ENCODE measurements at regions not wholly inside any gene's neighbourhood (a gene's known extent, or its start where the extent isn't known, plus 50 kb on each side); places are given as distances from the start of the nearest gene placed in this dataset.
A peak's percentile ranks its signal among the peaks of the same experiment; 100 is the strongest.

DNA sequence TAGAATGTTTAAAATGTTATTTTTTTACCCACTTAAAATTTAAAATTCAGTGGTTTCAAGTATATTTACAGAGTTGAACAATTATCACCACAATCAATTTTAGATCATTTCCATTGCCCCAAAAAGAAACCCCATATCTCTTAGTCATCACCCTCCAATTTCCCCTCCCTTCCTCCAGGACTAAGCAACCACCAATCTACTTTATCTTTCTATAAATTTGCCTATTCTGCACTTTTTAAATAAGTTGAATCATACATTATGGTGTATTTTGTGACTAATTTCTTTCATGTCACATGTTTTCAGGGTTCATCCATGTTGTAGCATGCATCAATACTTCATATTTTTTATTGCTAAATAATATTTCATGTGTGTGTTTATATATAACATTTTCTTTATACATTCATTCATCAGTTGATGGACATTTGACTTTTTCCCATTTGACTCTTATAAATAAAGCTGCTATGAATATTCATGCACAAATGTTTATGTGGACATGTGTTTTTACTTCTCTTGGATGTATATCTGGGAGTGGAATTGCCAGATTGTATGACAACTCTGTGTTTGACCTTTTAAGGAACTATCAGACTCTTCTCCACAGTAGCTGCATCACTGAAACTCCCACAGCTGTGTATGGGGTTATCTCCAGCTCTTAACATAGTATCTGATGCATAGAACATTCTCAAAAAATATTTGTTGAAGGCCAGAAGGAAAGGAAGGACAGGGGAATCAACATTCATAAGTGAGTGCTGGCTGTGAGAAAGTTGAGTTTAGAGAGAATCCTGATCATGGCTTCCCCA lies 107.8 kb upstream of the OXGR1 start:
- no peaks in the 10 kb centered on the region for H3K27me3 ChIP-seq
- TF ChIP-seq CTCF (IDR thresholded peaks at IDR 0.05) (no peak), EP300 (IDR thresholded peaks at IDR 0.05) (no peak), POLR2AphosphoS5 (IDR thresholded peaks at IDR 0.05) (no peak), POLR2A (IDR thresholded peaks at IDR 0.05; ENCODE audit: low read depth) (no peak)
- DNase-seq (ENCODE audit: extremely low spot score): no peak
- no peak overlapping the region for H3K4me3 ChIP-seq
- no peaks in the 10 kb centered on the region for H3K36me3 ChIP-seq
- no peaks in the 10 kb centered on the region for H3K9me3 ChIP-seq
- no peak overlapping the region for H3K27ac ChIP-seq (replicated peaks in 1 of 4)
- intact Hi-C loops (cut with DNase I): no loop called here
- H3K4me1 ChIP-seq: no peaks in the 10 kb centered on the region

DNA sequence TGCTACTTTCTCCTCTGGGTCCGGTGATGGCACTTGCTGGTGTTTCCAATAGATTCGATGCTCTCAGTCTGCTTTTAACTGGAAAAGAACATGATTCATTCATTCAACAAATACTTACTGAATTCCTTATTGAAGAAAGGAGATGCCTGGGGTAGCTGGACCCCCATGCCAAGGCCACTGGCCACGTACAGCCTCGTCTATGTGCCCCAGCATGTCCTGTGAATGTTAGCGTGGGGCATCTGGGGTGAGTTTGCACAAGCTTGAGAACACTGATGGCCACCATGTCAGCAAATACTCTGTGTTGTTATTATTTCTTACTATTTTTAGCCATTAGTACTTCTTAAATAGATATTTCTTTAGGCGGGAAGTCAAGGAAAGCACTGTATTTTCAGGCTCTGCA lies 112.0 kb upstream of the OXGR1 start:
- H3K36me3 ChIP-seq: no peaks in the 10 kb centered on the region
- intact Hi-C loops (cut with DNase I): no loop called here
- H3K27me3 ChIP-seq: no peaks in the 10 kb centered on the region
- H3K9me3 ChIP-seq: no peaks in the 10 kb centered on the region
- peaks cover 11 to 34% (median 32%) of the 10 kb centered on the region in 4 donors for H3K4me1 ChIP-seq
- no peak for TF ChIP-seq POLR2AphosphoS5 (IDR thresholded peaks at IDR 0.05)
- TF ChIP-seq POLR2A (IDR thresholded peaks at IDR 0.05; ENCODE audit: low read depth): no peak
- TF ChIP-seq EP300 (IDR thresholded peaks at IDR 0.05): no peak
- peak; percentile 86 for DNase-seq (ENCODE audit: extremely low spot score)
- WGBS: 88% methylated on average over 6 of the region's 6 CpGs
- H3K27ac ChIP-seq (replicated peaks in 1 of 4): no peak overlapping the region
- no peak overlapping the region for H3K4me3 ChIP-seq

DNA sequence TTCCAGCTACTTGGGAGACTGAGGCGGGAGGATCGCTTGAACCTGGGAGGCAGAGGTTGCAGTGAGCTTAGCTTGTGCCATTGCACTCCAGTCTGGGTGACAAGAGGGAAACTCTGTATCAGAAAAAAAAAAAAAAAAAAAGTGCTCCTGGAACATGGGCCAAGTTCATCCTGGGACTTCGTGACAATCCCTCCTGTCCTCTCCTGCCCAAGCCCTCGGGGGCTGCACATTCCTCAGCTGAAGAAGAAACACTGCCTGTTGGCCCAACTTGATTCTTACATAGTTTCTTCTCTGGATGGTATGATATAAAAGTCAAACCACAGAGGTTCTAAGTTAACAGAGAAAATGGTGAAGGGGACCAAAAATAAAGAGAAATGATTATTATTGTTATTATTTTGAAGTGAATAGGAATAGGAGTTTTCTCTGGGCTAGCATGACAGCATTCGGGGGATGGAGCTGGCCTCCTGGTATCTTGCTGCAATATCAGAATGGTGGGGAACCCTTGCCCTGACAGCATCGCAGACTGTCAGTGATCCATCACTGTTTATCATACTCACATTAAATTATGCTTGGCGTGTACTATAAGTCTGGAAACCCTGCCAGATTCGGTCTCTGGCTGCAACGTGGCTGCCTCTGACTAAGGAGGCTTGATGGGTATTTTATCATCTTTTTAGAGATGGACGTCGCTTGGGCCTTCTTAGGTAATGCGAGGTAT lies 113.7 kb upstream of the OXGR1 start:
- intact Hi-C loops (cut with DNase I): loop anchor here (2.0 kb wide), 1 partner anchor 237 kb away; no protein-coding TSS in a partner anchor
- Histone ChIP-seq H3K4me3 (no peak overlapping the region), H3K27ac (replicated peaks in 1 of 4) (peak overlapping the region in 2 of 4 donors; percentile 87 to 91), H3K27me3 (no peaks in the 10 kb centered on the region), H3K4me1 (peaks cover 11 to 51% (median 49%) of the 10 kb centered on the region in 4 donors), H3K36me3 (no peaks in the 10 kb centered on the region), H3K9me3 (no peaks in the 10 kb centered on the region)
- WGBS: 61% methylated on average over 12 of the region's 12 CpGs
- peak; percentile 70 for DNase-seq (ENCODE audit: extremely low spot score)
- TF ChIP-seq POLR2A (IDR thresholded peaks at IDR 0.05; ENCODE audit: low read depth) (no peak), CTCF (IDR thresholded peaks at IDR 0.05) (no peak), EP300 (IDR thresholded peaks at IDR 0.05) (no peak), POLR2AphosphoS5 (IDR thresholded peaks at IDR 0.05) (no peak)

- TF ChIP-seq POLR2AphosphoS5 (IDR thresholded peaks at IDR 0.05): no peak
- Histone ChIP-seq H3K4me1 (peaks cover 11 to 56% (median 54%) of the 10 kb centered on the region in 4 donors), H3K36me3 (no peaks in the 10 kb centered on the region), H3K27ac (replicated peaks in 1 of 4) (peak overlapping the region in 3 of 4 donors; percentile 60 to 91 (median 87)), H3K9me3 (no peaks in the 10 kb centered on the region), H3K27me3 (no peaks in the 10 kb centered on the region), H3K4me3 (no peak overlapping the region)
- peak; percentile 77 for DNase-seq (ENCODE audit: extremely low spot score)
- whole genome bisulfite sequencing: 46% methylated on average over 3 of the region's 3 CpGs
- intact Hi-C loops (cut with DNase I): loop anchor here (2.0 kb wide), 1 partner anchor 236 kb away; no protein-coding TSS in a partner anchor
Measured at GRCh38 chr13:97108530-97108900, 113.6 kb upstream of the MBNL2 start.

- TF ChIP-seq CTCF (IDR thresholded peaks at IDR 0.05) (no peak), POLR2AphosphoS5 (IDR thresholded peaks at IDR 0.05) (no peak), POLR2A (IDR thresholded peaks at IDR 0.05; ENCODE audit: low read depth) (no peak)
- Histone ChIP-seq H3K9me3 (no peaks in the 10 kb centered on the region), H3K4me1 (peaks cover 13 to 64% (median 62%) of the 10 kb centered on the region in 4 donors), H3K27ac (replicated peaks in 1 of 4) (peak overlapping the region; percentile 60 to 91 (median 84)), H3K36me3 (no peaks in the 10 kb centered on the region), H3K27me3 (no peaks in the 10 kb centered on the region), H3K4me3 (peak overlapping the region in 3 of 4 donors; percentile 37 to 47 (median 40))
- WGBS: 62% methylated on average over 7 of the region's 7 CpGs
- no peak for DNase-seq (ENCODE audit: extremely low spot score)
- intact Hi-C loops (cut with DNase I): loop anchor here (2.0 kb wide), 1 partner anchor 236 kb away; no protein-coding TSS in a partner anchor
Measured at GRCh38 chr13:97109256-97109655, 112.9 kb upstream of the MBNL2 start.

Measured in esophagus muscularis mucosa (tissue), 4 donors.